OCI-M1 (cell line): ENCODE measurements at regions not wholly inside any gene's neighbourhood (a gene's known extent, or its start where the extent isn't known, plus 50 kb on each side); places are given as distances from the start of the nearest gene placed in this dataset.

ENCODE experiments used
- DNase-seq: peaks from one replicate; lab custom pipeline; 2025; lab: John Stamatoyannopoulos, UW

- no peak for DNase-seq
Measured at GRCh38 chr6:79864421-79864820, 82.9 kb downstream of the ELOVL4 start.

- DNase-seq, result no peak
Measured at GRCh38 chr6:79864001-79864400, 83.4 kb downstream of the ELOVL4 start.

DNA sequence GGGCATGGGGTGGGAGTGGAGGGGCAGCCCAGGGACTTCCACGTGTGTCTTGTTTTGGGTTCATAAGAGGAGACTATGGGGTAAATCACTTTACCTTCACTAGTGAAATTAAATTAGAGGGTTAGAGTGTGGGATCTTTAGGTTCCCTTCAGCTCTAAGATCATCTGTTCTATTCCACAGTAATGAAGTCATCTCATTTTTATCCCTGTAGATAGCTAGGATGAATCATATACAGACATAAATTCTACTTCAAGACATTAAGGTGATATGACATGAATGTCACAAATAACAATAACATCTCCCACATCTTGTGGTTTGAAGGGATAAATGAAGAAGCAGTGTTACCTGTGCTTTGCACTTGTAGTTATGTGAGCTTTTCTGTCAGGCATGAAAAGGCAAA lies 83.8 kb downstream of the ELOVL4 start:
- no peak for DNase-seq

DNA sequence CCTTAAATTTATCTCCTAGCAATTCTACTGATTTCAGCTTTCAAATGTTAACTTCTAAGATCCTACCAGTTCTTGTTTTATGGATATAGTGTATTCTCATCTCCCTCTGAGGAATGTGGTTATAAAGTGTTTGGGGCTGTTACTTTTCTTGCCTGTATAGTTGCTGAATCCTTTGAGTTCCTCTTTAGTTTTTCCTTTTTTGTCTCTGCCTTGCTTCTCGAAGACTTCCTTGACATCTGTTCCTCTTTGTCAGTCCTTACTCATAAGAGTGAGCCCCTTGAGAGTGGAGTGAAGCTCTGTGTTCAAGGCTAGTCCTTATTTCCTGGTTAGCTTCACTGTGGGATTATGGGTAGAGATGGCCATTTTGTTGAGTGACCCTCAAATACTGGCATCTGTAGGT lies 84.6 kb downstream of the ELOVL4 start:
- no peak for DNase-seq

- DNase-seq, result no peak
Measured at GRCh38 chr6:79862126-79862525, 85.2 kb downstream of the ELOVL4 start.

DNA sequence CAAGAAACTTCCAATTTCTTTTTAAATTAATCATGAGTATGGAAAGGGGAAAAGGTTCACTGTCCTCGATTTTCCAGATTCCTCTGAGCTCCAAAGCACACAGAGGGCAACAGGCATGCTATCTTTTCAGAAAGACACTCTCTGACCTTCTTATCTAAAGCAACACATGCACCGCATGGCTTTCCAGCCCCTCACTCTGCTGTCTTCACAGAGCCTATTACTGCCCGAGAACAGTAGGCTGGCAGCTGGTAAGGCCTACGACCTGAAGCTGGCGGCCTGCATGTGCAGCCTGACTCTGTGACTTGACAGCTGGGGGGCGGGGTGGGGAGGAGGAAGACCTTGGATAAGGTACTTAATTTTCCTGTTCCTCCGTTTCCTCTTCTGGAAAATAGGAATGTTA lies 86.3 kb downstream of the ELOVL4 start:
- DNase-seq, result peak; percentile 83

- no peak for DNase-seq
Measured at GRCh38 chr6:79847426-79847825, 99.9 kb downstream of the ELOVL4 start.

GRCh38 chr6:79842376-79843040 lies 104.8 kb downstream of the ELOVL4 start:
- no peak for DNase-seq

- DNase-seq, result peak; percentile 45
Measured at GRCh38 chr6:79841577-79842375, 105.6 kb downstream of the ELOVL4 start.

DNA sequence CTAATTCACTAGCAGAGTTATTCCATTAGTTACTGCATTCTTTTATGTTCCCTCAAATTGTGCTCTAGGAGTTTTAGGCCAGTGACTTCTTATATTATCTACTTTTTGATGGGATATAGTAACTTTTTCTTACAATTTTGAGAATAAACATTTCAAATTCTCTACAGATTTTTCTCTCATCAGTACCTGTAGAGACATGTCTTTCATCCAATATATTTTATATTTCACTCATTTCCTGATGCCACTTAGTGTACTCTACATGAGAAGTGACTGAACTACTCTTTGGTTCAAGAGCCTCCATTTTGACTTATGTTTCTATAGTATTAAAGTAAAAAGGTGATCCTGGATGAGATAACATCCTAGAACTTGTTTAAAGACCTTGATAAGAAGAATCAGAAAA lies 108.5 kb downstream of the ELOVL4 start:
- DNase-seq, result no peak

DNA sequence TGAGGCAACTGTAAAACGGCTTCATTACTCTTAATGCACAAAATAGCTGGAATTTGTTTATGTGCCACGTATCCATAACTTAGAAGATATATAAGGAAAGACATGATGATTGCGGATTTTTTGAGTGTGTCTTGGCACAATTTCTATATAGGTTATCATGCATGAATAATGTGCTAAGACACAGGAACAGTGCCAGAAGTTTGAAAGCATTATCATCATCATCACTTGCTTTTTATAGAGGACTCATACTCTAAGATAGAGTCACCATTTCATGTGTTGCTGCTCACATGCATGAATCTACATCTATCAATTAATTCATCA lies 113.4 kb downstream of the ELOVL4 start:
- no peak for DNase-seq

GRCh38 chr6:79833264-79833963 lies 113.9 kb downstream of the ELOVL4 start:
- no peak for DNase-seq

DNA sequence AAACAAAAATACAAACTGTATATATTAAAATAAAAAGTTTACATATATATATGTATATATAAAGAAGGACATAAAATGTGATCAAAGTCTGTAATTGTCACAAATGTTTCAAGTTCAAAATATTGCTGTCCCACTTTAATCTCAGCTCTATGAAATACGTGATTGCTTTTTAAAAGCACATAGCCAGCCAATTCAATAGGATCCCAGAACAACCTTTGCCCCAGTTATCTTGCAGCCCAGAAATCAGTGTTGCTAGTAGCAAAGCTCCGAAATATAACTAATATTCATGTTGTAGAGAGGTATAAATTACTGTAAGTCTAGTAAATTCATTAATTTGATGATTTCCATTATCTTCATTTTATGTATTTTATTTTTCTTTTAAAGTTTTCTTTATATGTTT lies 114.6 kb downstream of the ELOVL4 start:
- no peak for DNase-seq

- DNase-seq, result no peak
Measured at GRCh38 chr6:79824202-79824601, 123.2 kb downstream of the ELOVL4 start.

GRCh38 chr6:79821859-79822258 lies 125.5 kb downstream of the ELOVL4 start:
- peak; percentile 32 for DNase-seq

GRCh38 chr6:79818471-79818870 lies 128.9 kb downstream of the ELOVL4 start:
- DNase-seq, result no peak

- DNase-seq, result no peak
Measured at GRCh38 chr6:79814940-79815339, 132.4 kb downstream of the ELOVL4 start.

DNA sequence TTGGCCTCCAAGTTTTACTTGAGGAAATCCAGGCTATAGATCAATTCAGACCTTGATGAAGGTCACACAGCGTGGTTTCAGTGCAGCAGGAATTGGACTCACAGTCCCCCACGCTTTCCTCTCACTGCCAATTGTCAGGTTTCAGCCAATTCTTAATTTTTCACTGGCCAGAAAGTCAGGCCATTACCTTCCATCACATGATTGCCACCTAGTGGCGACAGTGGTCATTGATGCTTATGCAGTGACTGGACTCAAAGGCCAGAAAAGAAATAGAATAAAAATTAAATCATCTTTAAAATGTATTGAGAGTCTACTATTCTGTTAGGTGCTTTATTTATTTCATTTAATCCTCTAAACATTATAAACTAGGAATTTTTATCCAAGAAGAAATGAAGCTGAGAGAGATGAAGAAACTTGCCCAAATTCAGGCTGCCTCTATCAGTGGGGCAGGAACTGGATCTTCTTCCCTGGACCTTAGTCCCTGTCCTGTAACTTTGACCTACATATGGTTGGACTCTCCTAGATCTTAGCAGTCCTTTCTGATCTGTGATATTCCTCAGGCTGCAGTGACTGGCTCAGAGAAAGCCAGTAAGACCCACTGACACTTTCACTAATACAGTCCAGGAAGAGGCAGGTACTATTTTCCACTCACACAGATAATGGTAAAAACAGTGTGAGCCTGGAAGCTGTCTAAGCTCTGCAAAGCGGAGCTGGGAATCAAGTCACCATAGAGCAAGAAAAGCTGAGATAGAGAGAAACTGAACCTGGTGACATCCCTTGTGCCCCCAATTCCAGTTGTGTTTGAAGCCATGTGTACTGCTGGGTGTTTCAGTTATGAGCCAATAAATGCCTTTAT lies 133.3 kb downstream of the ELOVL4 start:
- peak; percentile 93 for DNase-seq

GRCh38 chr6:79813143-79813850 lies 134.1 kb downstream of the ELOVL4 start:
- peak; percentile 59 for DNase-seq

GRCh38 chr6:79812195-79812594 lies 135.2 kb downstream of the ELOVL4 start:
- DNase-seq, result no peak

DNA sequence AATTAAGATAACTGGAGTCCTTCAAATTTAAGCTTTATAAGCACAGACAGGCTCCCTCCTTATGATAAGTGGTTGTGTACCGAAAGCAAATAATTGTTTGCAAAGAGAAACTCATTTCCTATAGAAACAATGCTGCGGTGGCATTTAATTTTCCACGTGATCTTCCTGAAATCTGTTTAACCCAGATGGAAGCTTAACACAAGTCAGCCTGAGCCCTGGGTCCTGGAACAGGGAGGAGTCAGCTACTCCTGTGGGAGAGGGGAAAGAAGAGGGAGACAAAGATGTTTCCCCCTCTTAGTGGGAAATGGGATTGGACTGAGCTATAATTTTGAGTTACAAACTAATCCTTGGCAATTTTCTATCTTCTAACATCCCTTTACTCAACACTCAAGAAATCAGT lies 136.5 kb downstream of the ELOVL4 start:
- no peak for DNase-seq
